GM23338 (cell line): ENCODE measurements at regions not wholly inside any gene's neighbourhood (a gene's known extent, or its start where the extent isn't known, plus 50 kb on each side); places are given as distances from the start of the nearest gene placed in this dataset.

Source experiments
- ATAC-seq: fragments of 200-7000 bp; cut with Tn5 transposase; 3 replicates; pipeline ENCODE4 v1.9.1; 2020
- DNase-seq: peaks from one replicate; pipeline ENCODE4 v3.0.0-alpha.2; 2015; ENCODE audit warnings: low spot score
- H2AFZ ChIP-seq: fragments of 200-600 bp; sonication (generic); 2 replicates; pipeline ENCODE4 v1.8.0; 2016; ENCODE audit warnings: antibody characterized with exemption, mild to moderate bottlenecking, moderate library complexity
- H3F3A ChIP-seq: fragments of 200-600 bp; sonication (generic); replicated peaks from 2 replicates; pipeline ENCODE4 v1.8.0; 2017; ENCODE audit warnings: antibody characterized with exemption, mixed run types, low read depth
- H3K27ac ChIP-seq: fragments of 200-600 bp; sonication (generic); 2 replicates; pipeline ENCODE4 v1.6.1; 2016; ENCODE audit warnings: low read depth
- H3K27me3 ChIP-seq: fragments of 200-600 bp; sonication (generic); 2 replicates; pipeline ENCODE4 v1.8.0; 2016; ENCODE audit warnings: mild to moderate bottlenecking, mixed run types, moderate library complexity; ENCODE audit not compliant: insufficient read depth
- H3K36me3 ChIP-seq: fragments of 200-600 bp; sonication (generic); 2 replicates; pipeline ENCODE4 v1.8.0; 2016; ENCODE audit warnings: mild to moderate bottlenecking; ENCODE audit not compliant: insufficient read depth
- H3K4me1 ChIP-seq: fragments of 200-600 bp; sonication (generic); 2 replicates; pipeline ENCODE4 v1.8.0; 2016; ENCODE audit warnings: mild to moderate bottlenecking, moderate library complexity; ENCODE audit not compliant: insufficient read depth
- H3K4me2 ChIP-seq: fragments of 200-600 bp; sonication (generic); 2 replicates; pipeline ENCODE4 v1.7.1; 2017; ENCODE audit warnings: mixed run types
- H3K4me3 ChIP-seq: fragments of 200-600 bp; sonication (generic); 2 replicates; pipeline ENCODE4 v1.6.1; 2016; ENCODE audit warnings: mixed run types
- H3K79me2 ChIP-seq: fragments of 200-600 bp; sonication (generic); replicated peaks from 2 replicates; pipeline ENCODE4 v1.8.0; 2017; ENCODE audit warnings: mild to moderate bottlenecking; ENCODE audit not compliant: insufficient read depth
- H3K9me2 ChIP-seq: fragments of 200-600 bp; sonication (generic); 2 replicates; pipeline ENCODE4 v1.8.0; 2017; ENCODE audit not compliant: insufficient read depth
- H4K20me1 ChIP-seq: fragments of 200-600 bp; sonication (generic); replicated peaks from 2 replicates; pipeline ENCODE4 v1.8.0; 2017; ENCODE audit warnings: mild to moderate bottlenecking; ENCODE audit not compliant: insufficient read depth
- H3K27ac Mint-ChIP-seq: 2 replicates; pipeline ENCODE4 v1.8.0; 2020; ENCODE audit warnings: inconsistent platforms, mild to moderate bottlenecking, moderate library complexity, mixed read lengths
- H3K27me3 Mint-ChIP-seq: 3 replicates; pipeline ENCODE4 v1.8.0; 2022; ENCODE audit warnings: low read depth, mild to moderate bottlenecking, moderate library complexity, mixed read lengths, inconsistent platforms; ENCODE audit not compliant: insufficient read depth, poor library complexity
- H3K36me3 Mint-ChIP-seq: 3 replicates; pipeline ENCODE4 v1.8.0; 2021; ENCODE audit warnings: low read depth, mild to moderate bottlenecking, inconsistent platforms, moderate library complexity, mixed read lengths
- H3K4me1 Mint-ChIP-seq: 3 replicates; pipeline ENCODE4 v1.8.0; 2020; ENCODE audit warnings: mild to moderate bottlenecking, inconsistent platforms, mixed read lengths
- H3K4me3 Mint-ChIP-seq: 3 replicates; pipeline ENCODE4 v1.8.0; 2021; ENCODE audit warnings: moderate library complexity, mild to moderate bottlenecking, inconsistent platforms, mixed read lengths
- H3K9me3 Mint-ChIP-seq: 3 replicates; pipeline ENCODE4 v1.8.0; 2020; ENCODE audit warnings: moderate library complexity, mild to moderate bottlenecking, inconsistent platforms, mixed read lengths
- CREB1 ChIP-seq: fragments of 250-450 bp; sonication (Bioruptor Pico); IDR thresholded peaks from 2 replicates; pipeline ENCODE4 v1.5.0; 2020; ENCODE audit warnings: low read depth, mild to moderate bottlenecking, moderate library complexity
- EZH2 ChIP-seq: fragments of 200-600 bp; sonication (generic); IDR thresholded peaks from one replicate; pipeline ENCODE4 v1.8.0; 2017; ENCODE audit warnings: antibody characterized with exemption, mild to moderate bottlenecking, low read depth; ENCODE audit not compliant: unreplicated experiment
- EZH2phosphoT487 ChIP-seq: fragments of 200-600 bp; sonication (generic); IDR thresholded peaks from one replicate; pipeline ENCODE4 v1.8.1; 2018; ENCODE audit warnings: antibody characterized with exemption; ENCODE audit not compliant: unreplicated experiment
- JUNB ChIP-seq: IDR thresholded peaks from one replicate; pipeline ENCODE4 v1.6.1; 2016; ENCODE audit warnings: antibody characterized with exemption; ENCODE audit not compliant: unreplicated experiment
- NANOG ChIP-seq: IDR thresholded peaks from 2 replicates; pipeline ENCODE4 v1.6.1; 2016; ENCODE audit warnings: antibody characterized with exemption, borderline replicate concordance
- POLR2AphosphoS5 ChIP-seq: IDR thresholded peaks from 2 replicates; pipeline ENCODE4 v1.6.1; 2016; ENCODE audit warnings: antibody characterized with exemption, low read depth
- STAT1 ChIP-seq: IDR thresholded peaks from one replicate; pipeline ENCODE4 v1.6.1; 2016; ENCODE audit warnings: antibody characterized with exemption; ENCODE audit not compliant: unreplicated experiment
- ZNF114 ChIP-seq: fragments of 250-450 bp; sonication (Bioruptor Pico); IDR thresholded peaks from 2 replicates; pipeline ENCODE4 v1.5.0; 2020; ENCODE audit warnings: mild to moderate bottlenecking, moderate library complexity
- ZNF331 ChIP-seq: fragments of 250-450 bp; sonication (Bioruptor Pico); IDR thresholded peaks from 2 replicates; pipeline ENCODE4 v1.5.0; 2020; ENCODE audit warnings: low read depth, mild to moderate bottlenecking, moderate library complexity
- TF ChIP-seq, protein P1 (sequence below): IDR thresholded peaks from one replicate; pipeline ENCODE4 v1.6.1; 2018; ENCODE audit warnings: antibody characterized with exemption; ENCODE audit not compliant: unreplicated experiment
- TF ChIP-seq, protein P2 (sequence below): fragments of 250-450 bp; sonication (Bioruptor Pico); IDR thresholded peaks from 2 replicates; pipeline ENCODE4 v1.5.0; 2020; ENCODE audit warnings: mild to moderate bottlenecking, moderate library complexity
- TF ChIP-seq, protein P3 (sequence below), 2 experiments: fragments of 200-600 bp in 1 of 2; sonication (generic) in 1 of 2; conservative IDR thresholded peaks; 2 replicates each; pipeline versions ENCODE4 v1.5.1 to v1.6.1; 2016 to 2017; ENCODE audit warnings: antibody characterized with exemption in 2 of 2, low read depth in 2 of 2, mild to moderate bottlenecking in 2 of 2, moderate library complexity in 1 of 2
- TF ChIP-seq, protein P4 (sequence below): IDR thresholded peaks from 2 replicates; pipeline ENCODE4 v1.6.1; 2016; ENCODE audit warnings: antibody characterized with exemption

DNA sequence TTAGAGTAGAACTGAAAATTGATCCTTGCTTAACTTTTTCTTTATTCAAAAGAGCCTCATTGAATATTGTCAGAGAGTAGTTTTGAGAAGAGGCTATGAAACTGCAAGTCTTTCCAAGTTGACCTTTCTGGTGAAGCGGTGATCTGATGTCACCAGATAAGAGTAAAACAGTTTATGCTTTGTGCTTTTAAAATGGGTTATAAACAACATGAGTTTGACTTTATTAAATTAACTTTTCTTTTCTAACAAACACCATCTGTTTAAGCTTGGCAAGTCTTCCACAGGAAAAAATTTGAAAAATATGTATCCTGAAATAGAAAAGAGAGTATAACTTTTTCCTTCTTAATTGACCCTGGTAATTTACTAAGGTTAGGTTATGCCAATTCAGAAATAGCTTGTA, 408.7 kb upstream of the NOVA1 start:
- H3K4me1 Mint-ChIP-seq = no peaks in the 10 kb centered on the region
- no peaks in the 10 kb centered on the region for H3F3A ChIP-seq
- no peaks in the 10 kb centered on the region for H3K27me3 ChIP-seq
- no peak overlapping the region for H3K4me3 Mint-ChIP-seq
- no peak overlapping the region for H2AFZ ChIP-seq
- TF ChIP-seq EZH2phosphoT487 (no peak), CREB1 (no peak), ZNF114 (CRISPR knock-in tag) (no peak), JUNB (no peak), NANOG (no peak), ZNF331 (no peak), EZH2 (no peak), STAT1 (no peak), POLR2AphosphoS5 (no peak)
- TF ChIP-seq, protein P1, sequence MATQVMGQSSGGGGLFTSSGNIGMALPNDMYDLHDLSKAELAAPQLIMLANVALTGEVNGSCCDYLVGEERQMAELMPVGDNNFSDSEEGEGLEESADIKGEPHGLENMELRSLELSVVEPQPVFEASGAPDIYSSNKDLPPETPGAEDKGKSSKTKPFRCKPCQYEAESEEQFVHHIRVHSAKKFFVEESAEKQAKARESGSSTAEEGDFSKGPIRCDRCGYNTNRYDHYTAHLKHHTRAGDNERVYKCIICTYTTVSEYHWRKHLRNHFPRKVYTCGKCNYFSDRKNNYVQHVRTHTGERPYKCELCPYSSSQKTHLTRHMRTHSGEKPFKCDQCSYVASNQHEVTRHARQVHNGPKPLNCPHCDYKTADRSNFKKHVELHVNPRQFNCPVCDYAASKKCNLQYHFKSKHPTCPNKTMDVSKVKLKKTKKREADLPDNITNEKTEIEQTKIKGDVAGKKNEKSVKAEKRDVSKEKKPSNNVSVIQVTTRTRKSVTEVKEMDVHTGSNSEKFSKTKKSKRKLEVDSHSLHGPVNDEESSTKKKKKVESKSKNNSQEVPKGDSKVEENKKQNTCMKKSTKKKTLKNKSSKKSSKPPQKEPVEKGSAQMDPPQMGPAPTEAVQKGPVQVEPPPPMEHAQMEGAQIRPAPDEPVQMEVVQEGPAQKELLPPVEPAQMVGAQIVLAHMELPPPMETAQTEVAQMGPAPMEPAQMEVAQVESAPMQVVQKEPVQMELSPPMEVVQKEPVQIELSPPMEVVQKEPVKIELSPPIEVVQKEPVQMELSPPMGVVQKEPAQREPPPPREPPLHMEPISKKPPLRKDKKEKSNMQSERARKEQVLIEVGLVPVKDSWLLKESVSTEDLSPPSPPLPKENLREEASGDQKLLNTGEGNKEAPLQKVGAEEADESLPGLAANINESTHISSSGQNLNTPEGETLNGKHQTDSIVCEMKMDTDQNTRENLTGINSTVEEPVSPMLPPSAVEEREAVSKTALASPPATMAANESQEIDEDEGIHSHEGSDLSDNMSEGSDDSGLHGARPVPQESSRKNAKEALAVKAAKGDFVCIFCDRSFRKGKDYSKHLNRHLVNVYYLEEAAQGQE = no peak
- TF ChIP-seq, protein P2, sequence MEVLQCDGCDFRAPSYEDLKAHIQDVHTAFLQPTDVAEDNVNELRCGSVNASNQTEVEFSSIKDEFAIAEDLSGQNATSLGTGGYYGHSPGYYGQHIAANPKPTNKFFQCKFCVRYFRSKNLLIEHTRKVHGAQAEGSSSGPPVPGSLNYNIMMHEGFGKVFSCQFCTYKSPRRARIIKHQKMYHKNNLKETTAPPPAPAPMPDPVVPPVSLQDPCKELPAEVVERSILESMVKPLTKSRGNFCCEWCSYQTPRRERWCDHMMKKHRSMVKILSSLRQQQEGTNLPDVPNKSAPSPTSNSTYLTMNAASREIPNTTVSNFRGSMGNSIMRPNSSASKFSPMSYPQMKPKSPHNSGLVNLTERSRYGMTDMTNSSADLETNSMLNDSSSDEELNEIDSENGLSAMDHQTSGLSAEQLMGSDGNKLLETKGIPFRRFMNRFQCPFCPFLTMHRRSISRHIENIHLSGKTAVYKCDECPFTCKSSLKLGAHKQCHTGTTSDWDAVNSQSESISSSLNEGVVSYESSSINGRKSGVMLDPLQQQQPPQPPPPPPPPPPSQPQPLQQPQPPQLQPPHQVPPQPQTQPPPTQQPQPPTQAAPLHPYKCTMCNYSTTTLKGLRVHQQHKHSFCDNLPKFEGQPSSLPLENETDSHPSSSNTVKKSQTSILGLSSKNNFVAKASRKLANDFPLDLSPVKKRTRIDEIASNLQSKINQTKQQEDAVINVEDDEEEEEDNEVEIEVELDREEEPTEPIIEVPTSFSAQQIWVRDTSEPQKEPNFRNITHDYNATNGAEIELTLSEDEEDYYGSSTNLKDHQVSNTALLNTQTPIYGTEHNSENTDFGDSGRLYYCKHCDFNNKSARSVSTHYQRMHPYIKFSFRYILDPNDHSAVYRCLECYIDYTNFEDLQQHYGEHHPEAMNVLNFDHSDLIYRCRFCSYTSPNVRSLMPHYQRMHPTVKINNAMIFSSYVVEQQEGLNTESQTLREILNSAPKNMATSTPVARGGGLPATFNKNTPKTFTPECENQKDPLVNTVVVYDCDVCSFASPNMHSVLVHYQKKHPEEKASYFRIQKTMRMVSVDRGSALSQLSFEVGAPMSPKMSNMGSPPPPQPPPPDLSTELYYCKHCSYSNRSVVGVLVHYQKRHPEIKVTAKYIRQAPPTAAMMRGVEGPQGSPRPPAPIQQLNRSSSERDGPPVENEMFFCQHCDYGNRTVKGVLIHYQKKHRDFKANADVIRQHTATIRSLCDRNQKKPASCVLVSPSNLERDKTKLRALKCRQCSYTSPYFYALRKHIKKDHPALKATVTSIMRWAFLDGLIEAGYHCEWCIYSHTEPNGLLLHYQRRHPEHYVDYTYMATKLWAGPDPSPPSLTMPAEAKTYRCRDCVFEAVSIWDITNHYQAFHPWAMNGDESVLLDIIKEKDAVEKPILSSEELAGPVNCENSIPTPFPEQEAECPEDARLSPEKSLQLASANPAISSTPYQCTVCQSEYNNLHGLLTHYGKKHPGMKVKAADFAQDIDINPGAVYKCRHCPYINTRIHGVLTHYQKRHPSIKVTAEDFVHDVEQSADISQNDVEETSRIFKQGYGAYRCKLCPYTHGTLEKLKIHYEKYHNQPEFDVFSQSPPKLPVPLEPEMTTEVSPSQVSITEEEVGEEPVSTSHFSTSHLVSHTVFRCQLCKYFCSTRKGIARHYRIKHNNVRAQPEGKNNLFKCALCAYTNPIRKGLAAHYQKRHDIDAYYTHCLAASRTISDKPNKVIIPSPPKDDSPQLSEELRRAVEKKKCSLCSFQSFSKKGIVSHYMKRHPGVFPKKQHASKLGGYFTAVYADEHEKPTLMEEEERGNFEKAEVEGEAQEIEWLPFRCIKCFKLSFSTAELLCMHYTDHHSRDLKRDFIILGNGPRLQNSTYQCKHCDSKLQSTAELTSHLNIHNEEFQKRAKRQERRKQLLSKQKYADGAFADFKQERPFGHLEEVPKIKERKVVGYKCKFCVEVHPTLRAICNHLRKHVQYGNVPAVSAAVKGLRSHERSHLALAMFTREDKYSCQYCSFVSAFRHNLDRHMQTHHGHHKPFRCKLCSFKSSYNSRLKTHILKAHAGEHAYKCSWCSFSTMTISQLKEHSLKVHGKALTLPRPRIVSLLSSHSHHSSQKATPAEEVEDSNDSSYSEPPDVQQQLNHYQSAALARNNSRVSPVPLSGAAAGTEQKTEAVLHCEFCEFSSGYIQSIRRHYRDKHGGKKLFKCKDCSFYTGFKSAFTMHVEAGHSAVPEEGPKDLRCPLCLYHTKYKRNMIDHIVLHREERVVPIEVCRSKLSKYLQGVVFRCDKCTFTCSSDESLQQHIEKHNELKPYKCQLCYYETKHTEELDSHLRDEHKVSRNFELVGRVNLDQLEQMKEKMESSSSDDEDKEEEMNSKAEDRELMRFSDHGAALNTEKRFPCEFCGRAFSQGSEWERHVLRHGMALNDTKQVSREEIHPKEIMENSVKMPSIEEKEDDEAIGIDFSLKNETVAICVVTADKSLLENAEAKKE (CRISPR knock-in tag) = no peak
- TF ChIP-seq, protein P3, sequence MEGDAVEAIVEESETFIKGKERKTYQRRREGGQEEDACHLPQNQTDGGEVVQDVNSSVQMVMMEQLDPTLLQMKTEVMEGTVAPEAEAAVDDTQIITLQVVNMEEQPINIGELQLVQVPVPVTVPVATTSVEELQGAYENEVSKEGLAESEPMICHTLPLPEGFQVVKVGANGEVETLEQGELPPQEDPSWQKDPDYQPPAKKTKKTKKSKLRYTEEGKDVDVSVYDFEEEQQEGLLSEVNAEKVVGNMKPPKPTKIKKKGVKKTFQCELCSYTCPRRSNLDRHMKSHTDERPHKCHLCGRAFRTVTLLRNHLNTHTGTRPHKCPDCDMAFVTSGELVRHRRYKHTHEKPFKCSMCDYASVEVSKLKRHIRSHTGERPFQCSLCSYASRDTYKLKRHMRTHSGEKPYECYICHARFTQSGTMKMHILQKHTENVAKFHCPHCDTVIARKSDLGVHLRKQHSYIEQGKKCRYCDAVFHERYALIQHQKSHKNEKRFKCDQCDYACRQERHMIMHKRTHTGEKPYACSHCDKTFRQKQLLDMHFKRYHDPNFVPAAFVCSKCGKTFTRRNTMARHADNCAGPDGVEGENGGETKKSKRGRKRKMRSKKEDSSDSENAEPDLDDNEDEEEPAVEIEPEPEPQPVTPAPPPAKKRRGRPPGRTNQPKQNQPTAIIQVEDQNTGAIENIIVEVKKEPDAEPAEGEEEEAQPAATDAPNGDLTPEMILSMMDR (conservative IDR thresholded peaks at IDR 0.05; ENCODE audit: low read depth in 2 of 2) = no peak
- TF ChIP-seq, protein P4, sequence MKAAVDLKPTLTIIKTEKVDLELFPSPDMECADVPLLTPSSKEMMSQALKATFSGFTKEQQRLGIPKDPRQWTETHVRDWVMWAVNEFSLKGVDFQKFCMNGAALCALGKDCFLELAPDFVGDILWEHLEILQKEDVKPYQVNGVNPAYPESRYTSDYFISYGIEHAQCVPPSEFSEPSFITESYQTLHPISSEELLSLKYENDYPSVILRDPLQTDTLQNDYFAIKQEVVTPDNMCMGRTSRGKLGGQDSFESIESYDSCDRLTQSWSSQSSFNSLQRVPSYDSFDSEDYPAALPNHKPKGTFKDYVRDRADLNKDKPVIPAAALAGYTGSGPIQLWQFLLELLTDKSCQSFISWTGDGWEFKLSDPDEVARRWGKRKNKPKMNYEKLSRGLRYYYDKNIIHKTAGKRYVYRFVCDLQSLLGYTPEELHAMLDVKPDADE = no peak
- no peaks in the 10 kb centered on the region for H4K20me1 ChIP-seq
- H3K36me3 ChIP-seq = no peaks in the 10 kb centered on the region
- ATAC-seq = no peak
- H3K9me3 Mint-ChIP-seq = no peaks in the 10 kb centered on the region
- H3K36me3 Mint-ChIP-seq = no peaks in the 10 kb centered on the region
- DNase-seq = no peak
- H3K27me3 Mint-ChIP-seq = no peaks in the 10 kb centered on the region
- H3K4me2 ChIP-seq = no peak overlapping the region
- H3K27ac ChIP-seq = no peak overlapping the region
- no peaks in the 10 kb centered on the region for H3K4me1 ChIP-seq
- no peak overlapping the region for H3K27ac Mint-ChIP-seq
- H3K9me2 ChIP-seq = no peaks in the 10 kb centered on the region; the same call in 1 of the 2 replicates
- no peak overlapping the region for H3K4me3 ChIP-seq
- no peaks in the 10 kb centered on the region for H3K79me2 ChIP-seq
